HPDE6-E6E7 (cell line): ENCODE measurements at regions not wholly inside any gene's neighbourhood (a gene's known extent, or its start where the extent isn't known, plus 50 kb on each side); places are given as distances from the start of the nearest gene placed in this dataset.

ENCODE experiments used
- DNase-seq: peaks from one replicate; pipeline ENCODE4 v3.0.0; 2011; ENCODE audit warnings: missing footprints; ENCODE audit errors: extremely low spot score

- DNase-seq, result no peak
Observed at GRCh38 chr13:82817133-82817532, 1065.1 kb downstream of the SLITRK1 start.

- DNase-seq, result no peak
Observed at GRCh38 chr13:82815791-82816190, 1066.5 kb downstream of the SLITRK1 start.

GRCh38 chr13:82803341-82803740, 1078.9 kb downstream of the SLITRK1 start:
- no peak for DNase-seq

- DNase-seq, result no peak
Observed at GRCh38 chr13:82802528-82802927, 1079.7 kb downstream of the SLITRK1 start.

- DNase-seq, result no peak
Observed at GRCh38 chr13:82800391-82800790, 1081.9 kb downstream of the SLITRK1 start.

GRCh38 chr13:82797876-82798275, 1084.4 kb downstream of the SLITRK1 start:
- DNase-seq, result no peak

- DNase-seq, result no peak
Observed at GRCh38 chr13:82791035-82791434, 1091.2 kb downstream of the SLITRK1 start.

GRCh38 chr13:82772816-82773215, 1109.5 kb downstream of the SLITRK1 start:
- DNase-seq, result no peak

GRCh38 chr13:82766732-82767321, 1115.4 kb downstream of the SLITRK1 start:
- DNase-seq, result no peak

GRCh38 chr13:82758044-82758443, 1124.2 kb downstream of the SLITRK1 start:
- peak; percentile 31 for DNase-seq

- no peak for DNase-seq
Observed at GRCh38 chr13:82751206-82751605, 1131.1 kb downstream of the SLITRK1 start.

GRCh38 chr13:82749551-82749950, 1132.7 kb downstream of the SLITRK1 start:
- DNase-seq, result no peak

- no peak for DNase-seq
Observed at GRCh38 chr13:82747958-82748357, 1134.3 kb downstream of the SLITRK1 start.

- no peak for DNase-seq
Observed at GRCh38 chr13:82747291-82747690, 1135.0 kb downstream of the SLITRK1 start.

GRCh38 chr13:82740442-82740841, 1141.8 kb downstream of the SLITRK1 start:
- DNase-seq, result no peak

- no peak for DNase-seq
Observed at GRCh38 chr13:82739881-82740280, 1142.4 kb downstream of the SLITRK1 start.

- DNase-seq, result no peak
Observed at GRCh38 chr13:82729401-82729800, 1152.9 kb downstream of the SLITRK1 start.

- no peak for DNase-seq
Observed at GRCh38 chr13:82720986-82721385, 1161.3 kb downstream of the SLITRK1 start.

- no peak for DNase-seq
Observed at GRCh38 chr13:82719987-82720386, 1162.3 kb downstream of the SLITRK1 start.

GRCh38 chr13:82717249-82717648, 1165.0 kb downstream of the SLITRK1 start:
- peak; percentile 35 for DNase-seq

- no peak for DNase-seq
Observed at GRCh38 chr13:82713687-82714405, 1168.4 kb downstream of the SLITRK1 start.

- DNase-seq, result no peak
Observed at GRCh38 chr13:82702513-82702912, 1179.8 kb downstream of the SLITRK1 start.

- no peak for DNase-seq
Observed at GRCh38 chr13:82701020-82701419, 1181.3 kb downstream of the SLITRK1 start.

GRCh38 chr13:82698941-82699340, 1183.3 kb downstream of the SLITRK1 start:
- DNase-seq, result no peak
